NCI-H748 (cell line): ENCODE measurements at regions not wholly inside any gene's neighbourhood (a gene's known extent, or its start where the extent isn't known, plus 50 kb on each side); places are given as distances from the start of the nearest gene placed in this dataset.
"Not testable (repeated sequence)": the region's sequence is repeated elsewhere in the genome, so short reads cannot be mapped to it uniquely, and the experiment has no call there.

ENCODE experiments used
- DNase-seq: peaks from one replicate; lab custom pipeline; 2025; ENCODE audit not compliant: unreplicated experiment; lab: John Stamatoyannopoulos, UW

GRCh38 chr2:122808286-122808969 lies 1053.0 kb downstream of the TSN start:
- no peak for DNase-seq

- not testable (repeated sequence) for DNase-seq
Observed at GRCh38 chr2:122812214-122812613, 1056.8 kb downstream of the TSN start.

GRCh38 chr2:122815120-122815519 lies 1059.7 kb downstream of the TSN start:
- DNase-seq: no peak

- DNase-seq: no peak
Observed at GRCh38 chr2:122816803-122817202, 1061.4 kb downstream of the TSN start.

- DNase-seq: no peak
Observed at GRCh38 chr2:122822319-122822718, 1066.9 kb downstream of the TSN start.

GRCh38 chr2:122830157-122830556 lies 1074.7 kb downstream of the TSN start:
- no peak for DNase-seq

- peak; percentile 8 for DNase-seq
Observed at GRCh38 chr2:122831649-122832048, 1076.2 kb downstream of the TSN start.

GRCh38 chr2:122843503-122843902 lies 1088.1 kb downstream of the TSN start:
- no peak for DNase-seq

GRCh38 chr2:122851161-122851560 lies 1095.7 kb downstream of the TSN start:
- DNase-seq: no peak

GRCh38 chr2:122851972-122852531 lies 1096.6 kb downstream of the TSN start:
- DNase-seq: no peak

- DNase-seq: peak; percentile 64
Observed at GRCh38 chr2:122856696-122857095, 1101.2 kb downstream of the TSN start.

- DNase-seq: no peak
Observed at GRCh38 chr2:122858075-122858702, 1102.7 kb downstream of the TSN start.

- no peak for DNase-seq
Observed at GRCh38 chr2:122858813-122859212, 1103.4 kb downstream of the TSN start.

GRCh38 chr2:122859260-122859659 lies 1103.8 kb downstream of the TSN start:
- DNase-seq: no peak

GRCh38 chr2:122863532-122863931 lies 1108.1 kb downstream of the TSN start:
- no peak for DNase-seq

GRCh38 chr2:122864728-122865127 lies 1109.3 kb downstream of the TSN start:
- DNase-seq: peak; percentile 84

- DNase-seq: no peak
Observed at GRCh38 chr2:122866095-122866494, 1110.6 kb downstream of the TSN start.

GRCh38 chr2:122867941-122868340 lies 1112.5 kb downstream of the TSN start:
- no peak for DNase-seq

GRCh38 chr2:122868646-122869275 lies 1113.3 kb downstream of the TSN start:
- no peak for DNase-seq

- no peak for DNase-seq
Observed at GRCh38 chr2:122873951-122874350, 1118.5 kb downstream of the TSN start.

- no peak for DNase-seq
Observed at GRCh38 chr2:122875091-122875865, 1119.8 kb downstream of the TSN start.
